ENCODE measurements at regions not wholly inside any gene's neighbourhood (a gene's known extent, or its start where the extent isn't known, plus 50 kb on each side); places are given as distances from the start of the nearest gene placed in this dataset.

DNA sequence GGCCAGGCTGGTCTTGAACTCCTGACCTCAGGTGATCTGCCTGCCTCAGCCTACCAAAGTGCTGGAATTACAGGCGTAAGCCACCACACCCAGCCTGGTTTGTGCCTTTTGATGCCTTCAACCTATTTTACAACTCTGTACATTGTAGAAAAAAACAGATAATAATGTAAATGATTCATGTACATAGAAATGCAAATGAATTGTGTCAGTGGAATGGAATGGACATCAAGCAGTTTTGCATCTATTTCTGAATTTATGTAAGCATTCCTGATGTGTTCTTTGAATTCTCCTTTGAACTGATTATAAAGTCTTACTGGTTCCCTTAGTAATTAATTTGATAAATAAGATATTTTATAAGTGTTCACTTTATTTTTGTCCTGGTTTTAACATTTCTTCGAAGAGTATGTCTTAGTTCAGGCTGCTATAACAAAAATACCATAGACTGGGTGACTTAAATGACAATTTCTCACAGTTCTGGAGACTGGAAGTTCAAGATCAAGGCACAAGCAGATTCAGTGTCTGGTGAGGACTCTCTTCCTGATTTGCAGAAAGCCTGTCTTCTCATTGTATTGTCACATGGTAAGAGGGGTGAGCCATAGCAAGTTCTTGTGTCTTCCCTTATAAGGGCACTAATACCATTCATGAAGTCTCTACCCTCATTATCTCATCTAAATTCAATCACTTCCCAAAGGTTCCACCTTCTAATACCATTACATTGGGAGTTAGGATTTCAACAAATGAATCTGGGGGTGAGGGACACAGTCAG, 162.2 kb upstream of the S100G start:
- no peak overlapping the region for H3K9ac ChIP-seq (ENCODE audit: insufficient read depth in 1 of 2, low read length in 2 of 2)
- TF ChIP-seq, protein P1, sequence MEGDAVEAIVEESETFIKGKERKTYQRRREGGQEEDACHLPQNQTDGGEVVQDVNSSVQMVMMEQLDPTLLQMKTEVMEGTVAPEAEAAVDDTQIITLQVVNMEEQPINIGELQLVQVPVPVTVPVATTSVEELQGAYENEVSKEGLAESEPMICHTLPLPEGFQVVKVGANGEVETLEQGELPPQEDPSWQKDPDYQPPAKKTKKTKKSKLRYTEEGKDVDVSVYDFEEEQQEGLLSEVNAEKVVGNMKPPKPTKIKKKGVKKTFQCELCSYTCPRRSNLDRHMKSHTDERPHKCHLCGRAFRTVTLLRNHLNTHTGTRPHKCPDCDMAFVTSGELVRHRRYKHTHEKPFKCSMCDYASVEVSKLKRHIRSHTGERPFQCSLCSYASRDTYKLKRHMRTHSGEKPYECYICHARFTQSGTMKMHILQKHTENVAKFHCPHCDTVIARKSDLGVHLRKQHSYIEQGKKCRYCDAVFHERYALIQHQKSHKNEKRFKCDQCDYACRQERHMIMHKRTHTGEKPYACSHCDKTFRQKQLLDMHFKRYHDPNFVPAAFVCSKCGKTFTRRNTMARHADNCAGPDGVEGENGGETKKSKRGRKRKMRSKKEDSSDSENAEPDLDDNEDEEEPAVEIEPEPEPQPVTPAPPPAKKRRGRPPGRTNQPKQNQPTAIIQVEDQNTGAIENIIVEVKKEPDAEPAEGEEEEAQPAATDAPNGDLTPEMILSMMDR (IDR thresholded peaks at IDR 0.05; ENCODE audit: control extremely low read depth, extremely low read depth), result no peak
- no peaks in the 10 kb centered on the region for H3K36me3 ChIP-seq (ENCODE audit: control insufficient read depth in 4 of 4, insufficient read depth in 4 of 4, low read length in 4 of 4)
- no peak for DNase-seq
- no peak overlapping the region for H3K27ac ChIP-seq (ENCODE audit: low read depth in 1 of 2, low read length in 1 of 2)
- H3K27me3 ChIP-seq (ENCODE audit: control insufficient read depth in 3 of 3, insufficient read depth in 3 of 3, low read length in 2 of 3), result peaks cover 0 to 50% (median 35%) of the 10 kb centered on the region in 3 donors
- WGBS, 2 donors, result 82 to 90% methylated on average over 2 of the region's 2 CpGs
- H3K9me3 ChIP-seq (ENCODE audit: control insufficient read depth in 4 of 4, insufficient read depth in 3 of 4, low read length in 3 of 4), result no peaks in the 10 kb centered on the region
- H3K4me3 ChIP-seq, result no peak overlapping the region
- H3K4me1 ChIP-seq (ENCODE audit: control insufficient read depth in 5 of 5, insufficient read depth in 5 of 5, low read length in 5 of 5), result no peaks in the 10 kb centered on the region
- ATAC-seq (ENCODE audit: insufficient read depth, low FRiP score), result no peak

DNA sequence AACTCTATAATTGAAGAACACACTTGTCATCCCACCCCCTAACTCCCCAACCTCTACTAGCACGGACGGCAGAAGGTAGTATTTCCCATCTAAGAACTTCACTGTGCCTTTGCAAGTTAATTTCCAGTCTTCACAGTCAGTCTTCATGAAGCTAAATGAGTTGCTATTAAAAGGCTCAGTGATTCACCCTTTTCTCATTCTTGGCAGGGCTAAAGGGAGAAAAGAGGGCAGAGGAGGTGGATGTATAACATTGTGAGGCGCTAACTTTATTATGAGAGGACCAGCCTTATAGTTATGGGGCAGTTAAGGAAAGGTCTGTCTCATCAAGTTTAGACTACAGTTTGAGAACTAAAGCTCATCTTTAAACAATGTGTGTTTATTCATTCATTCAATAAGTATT, 161.0 kb upstream of the S100G start:
- WGBS, 2 donors, result 94 to 100% methylated on average over 3 of the region's 3 CpGs
- ATAC-seq (ENCODE audit: insufficient read depth, low FRiP score), result no peak

DNA sequence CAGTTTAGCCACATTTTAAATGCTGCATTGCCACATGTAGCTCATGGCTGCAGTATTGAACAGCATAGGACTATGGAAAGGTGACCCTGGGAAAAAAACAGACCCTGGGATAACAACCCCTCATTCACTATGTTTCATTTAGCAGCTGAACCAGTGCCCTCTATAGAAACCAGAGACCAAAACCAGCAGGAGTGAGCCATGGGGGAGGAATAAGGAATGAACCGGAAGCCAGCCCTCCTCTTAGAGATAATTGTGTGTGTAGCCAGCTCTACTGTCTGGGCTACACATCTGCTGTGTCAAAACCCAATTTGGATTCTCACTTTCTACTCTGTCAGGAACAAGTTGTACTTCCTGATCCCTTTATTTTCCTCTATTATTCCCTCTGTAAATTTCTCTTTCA, 158.5 kb upstream of the S100G start:
- ATAC-seq (ENCODE audit: insufficient read depth, low FRiP score) (no peak), DNase-seq (no peak)
- no peaks in the 10 kb centered on the region for H3K4me1 ChIP-seq (ENCODE audit: control insufficient read depth in 5 of 5, insufficient read depth in 5 of 5, low read length in 5 of 5)
- H3K36me3 ChIP-seq (ENCODE audit: control insufficient read depth in 4 of 4, insufficient read depth in 4 of 4, low read length in 4 of 4), result no peaks in the 10 kb centered on the region
- H3K27ac ChIP-seq (ENCODE audit: low read depth in 1 of 2, low read length in 1 of 2), result no peak overlapping the region
- peaks cover 0 to 42% (median 33%) of the 10 kb centered on the region in 3 donors for H3K27me3 ChIP-seq (ENCODE audit: control insufficient read depth in 3 of 3, insufficient read depth in 3 of 3, low read length in 2 of 3)
- no peak overlapping the region for H3K4me3 ChIP-seq
- WGBS, 2 donors, result 64% methylated on average over 1 of the region's 1 CpG; no CpG with 5 or more reads in 1 of the 2 donors
- no peak overlapping the region for H3K9ac ChIP-seq (ENCODE audit: insufficient read depth in 1 of 2, low read length in 2 of 2)
- H3K9me3 ChIP-seq (ENCODE audit: control insufficient read depth in 4 of 4, insufficient read depth in 3 of 4, low read length in 3 of 4), result peaks cover 0 to 2% (median 0%) of the 10 kb centered on the region in 4 donors
- TF ChIP-seq, protein P1 (IDR thresholded peaks at IDR 0.05; ENCODE audit: control extremely low read depth, extremely low read depth), result no peak

More for the DNA sequence above, 161.0 kb upstream of the S100G start:
- TF ChIP-seq, protein P1 (IDR thresholded peaks at IDR 0.05; ENCODE audit: control extremely low read depth, extremely low read depth), result no peak
- peaks cover 0 to 48% (median 39%) of the 10 kb centered on the region in 3 donors for H3K27me3 ChIP-seq (ENCODE audit: control insufficient read depth in 3 of 3, insufficient read depth in 3 of 3, low read length in 2 of 3)
- no peaks in the 10 kb centered on the region for H3K36me3 ChIP-seq (ENCODE audit: control insufficient read depth in 4 of 4, insufficient read depth in 4 of 4, low read length in 4 of 4)
- H3K9ac ChIP-seq (ENCODE audit: insufficient read depth in 1 of 2, low read length in 2 of 2), result no peak overlapping the region
- H3K9me3 ChIP-seq (ENCODE audit: control insufficient read depth in 4 of 4, insufficient read depth in 3 of 4, low read length in 3 of 4), result no peaks in the 10 kb centered on the region
- H3K27ac ChIP-seq (ENCODE audit: low read depth in 1 of 2, low read length in 1 of 2), result no peak overlapping the region
- H3K4me3 ChIP-seq, result no peak overlapping the region
- no peaks in the 10 kb centered on the region for H3K4me1 ChIP-seq (ENCODE audit: control insufficient read depth in 5 of 5, insufficient read depth in 5 of 5, low read length in 5 of 5)
- DNase-seq, result no peak
